D721Med (cell line): ENCODE measurements at regions not wholly inside any gene's neighbourhood (a gene's known extent, or its start where the extent isn't known, plus 50 kb on each side); places are given as distances from the start of the nearest gene placed in this dataset.

Experiments used
- DNase-seq: peaks from one replicate; pipeline ENCODE4 v3.0.0; 2011; ENCODE audit warnings: low spot score; ENCODE audit not compliant: insufficient read length
- FAIRE-seq: peaks from 2 replicates; lab custom pipeline; 2011; peaks lifted over from hg19 to GRCh38; lab: Jason Lieb, UNC
- TF ChIP-seq, protein P1 (sequence below): IDR thresholded peaks from 2 replicates; pipeline ENCODE4 v1.5.1; 2012; ENCODE audit warnings: mild to moderate bottlenecking, control low read depth; ENCODE audit not compliant: insufficient read depth; ENCODE audit errors: missing control alignments

DNA sequence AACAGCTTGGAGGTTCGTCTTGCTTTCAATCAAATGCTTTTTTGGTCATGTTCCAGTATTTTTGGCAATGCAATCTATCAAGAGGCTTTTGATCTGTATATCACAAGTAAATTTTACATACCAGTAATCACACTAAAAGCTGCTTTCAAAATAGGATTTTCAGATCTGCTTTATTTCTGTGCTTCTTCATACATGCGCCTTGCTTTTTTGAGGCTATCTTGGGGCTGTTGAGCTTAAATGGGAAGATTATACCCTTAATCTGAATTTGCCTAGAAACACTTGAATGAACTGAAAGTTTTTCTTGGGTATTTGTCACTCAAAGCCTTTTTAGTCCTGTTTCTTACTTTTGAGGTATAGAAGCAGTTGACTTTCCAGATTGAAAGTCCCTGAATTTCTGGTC, 62.1 kb upstream of the DCBLD2 start:
- DNase-seq (no peak), FAIRE-seq (no peak)
- TF ChIP-seq, protein P1, sequence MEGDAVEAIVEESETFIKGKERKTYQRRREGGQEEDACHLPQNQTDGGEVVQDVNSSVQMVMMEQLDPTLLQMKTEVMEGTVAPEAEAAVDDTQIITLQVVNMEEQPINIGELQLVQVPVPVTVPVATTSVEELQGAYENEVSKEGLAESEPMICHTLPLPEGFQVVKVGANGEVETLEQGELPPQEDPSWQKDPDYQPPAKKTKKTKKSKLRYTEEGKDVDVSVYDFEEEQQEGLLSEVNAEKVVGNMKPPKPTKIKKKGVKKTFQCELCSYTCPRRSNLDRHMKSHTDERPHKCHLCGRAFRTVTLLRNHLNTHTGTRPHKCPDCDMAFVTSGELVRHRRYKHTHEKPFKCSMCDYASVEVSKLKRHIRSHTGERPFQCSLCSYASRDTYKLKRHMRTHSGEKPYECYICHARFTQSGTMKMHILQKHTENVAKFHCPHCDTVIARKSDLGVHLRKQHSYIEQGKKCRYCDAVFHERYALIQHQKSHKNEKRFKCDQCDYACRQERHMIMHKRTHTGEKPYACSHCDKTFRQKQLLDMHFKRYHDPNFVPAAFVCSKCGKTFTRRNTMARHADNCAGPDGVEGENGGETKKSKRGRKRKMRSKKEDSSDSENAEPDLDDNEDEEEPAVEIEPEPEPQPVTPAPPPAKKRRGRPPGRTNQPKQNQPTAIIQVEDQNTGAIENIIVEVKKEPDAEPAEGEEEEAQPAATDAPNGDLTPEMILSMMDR = no peak

DNA sequence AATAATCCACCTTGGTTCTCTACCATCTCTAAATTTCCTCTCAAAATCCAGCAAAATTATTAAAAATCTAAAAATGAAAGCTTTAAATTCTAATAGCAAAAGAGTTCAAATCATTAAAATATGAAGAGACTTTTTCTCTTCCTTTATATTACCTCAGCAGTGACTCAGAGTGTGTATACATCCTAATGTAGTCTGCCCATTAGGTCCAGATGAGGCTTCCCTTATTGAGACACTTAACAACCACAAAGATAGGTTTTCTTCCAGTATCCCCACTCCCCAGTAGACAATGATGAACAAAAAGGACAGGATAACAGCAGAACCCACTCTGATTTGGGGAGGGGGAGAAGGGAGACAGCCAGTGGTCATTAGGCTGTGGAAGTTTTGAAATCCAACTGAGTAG, 61.5 kb upstream of the DCBLD2 start:
- FAIRE-seq = no peak
- no peak for DNase-seq
- TF ChIP-seq, protein P1 = no peak

DNA sequence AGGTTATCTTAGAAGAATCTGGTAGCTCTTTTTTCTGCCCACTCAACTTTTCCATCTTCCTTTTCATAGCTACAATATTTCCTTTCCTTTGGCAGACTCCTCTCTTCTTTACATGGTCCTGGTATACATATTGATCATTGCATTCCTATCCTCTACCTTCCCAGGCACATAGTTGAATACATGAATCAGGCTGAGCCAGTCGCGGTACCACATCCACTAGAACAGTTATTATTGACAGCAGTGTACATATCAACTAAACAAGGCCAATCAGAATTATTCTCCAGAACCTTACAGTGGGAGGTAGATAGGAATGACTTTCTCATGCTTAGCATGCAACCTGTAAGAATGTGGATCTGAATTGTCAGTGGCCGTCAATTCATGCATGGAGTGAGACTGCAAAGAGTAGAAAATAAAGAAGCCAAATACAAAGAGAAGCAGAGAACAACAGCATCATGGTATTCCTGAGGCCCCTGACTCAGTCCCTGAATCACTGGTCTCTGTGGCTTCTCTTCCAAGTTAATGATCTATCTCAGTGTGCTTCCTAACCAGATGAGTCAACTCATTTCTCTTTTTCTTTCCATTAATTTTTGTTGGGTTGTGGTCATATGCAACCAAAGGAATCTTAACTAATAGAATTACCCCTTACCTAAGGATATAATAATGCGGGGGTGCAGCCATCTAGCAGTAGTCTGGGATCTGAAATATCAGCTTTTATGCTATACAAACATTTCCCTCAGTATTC, 60.9 kb upstream of the DCBLD2 start:
- TF ChIP-seq, protein P1 = no peak
- FAIRE-seq (no peak), DNase-seq (no peak)

DNA sequence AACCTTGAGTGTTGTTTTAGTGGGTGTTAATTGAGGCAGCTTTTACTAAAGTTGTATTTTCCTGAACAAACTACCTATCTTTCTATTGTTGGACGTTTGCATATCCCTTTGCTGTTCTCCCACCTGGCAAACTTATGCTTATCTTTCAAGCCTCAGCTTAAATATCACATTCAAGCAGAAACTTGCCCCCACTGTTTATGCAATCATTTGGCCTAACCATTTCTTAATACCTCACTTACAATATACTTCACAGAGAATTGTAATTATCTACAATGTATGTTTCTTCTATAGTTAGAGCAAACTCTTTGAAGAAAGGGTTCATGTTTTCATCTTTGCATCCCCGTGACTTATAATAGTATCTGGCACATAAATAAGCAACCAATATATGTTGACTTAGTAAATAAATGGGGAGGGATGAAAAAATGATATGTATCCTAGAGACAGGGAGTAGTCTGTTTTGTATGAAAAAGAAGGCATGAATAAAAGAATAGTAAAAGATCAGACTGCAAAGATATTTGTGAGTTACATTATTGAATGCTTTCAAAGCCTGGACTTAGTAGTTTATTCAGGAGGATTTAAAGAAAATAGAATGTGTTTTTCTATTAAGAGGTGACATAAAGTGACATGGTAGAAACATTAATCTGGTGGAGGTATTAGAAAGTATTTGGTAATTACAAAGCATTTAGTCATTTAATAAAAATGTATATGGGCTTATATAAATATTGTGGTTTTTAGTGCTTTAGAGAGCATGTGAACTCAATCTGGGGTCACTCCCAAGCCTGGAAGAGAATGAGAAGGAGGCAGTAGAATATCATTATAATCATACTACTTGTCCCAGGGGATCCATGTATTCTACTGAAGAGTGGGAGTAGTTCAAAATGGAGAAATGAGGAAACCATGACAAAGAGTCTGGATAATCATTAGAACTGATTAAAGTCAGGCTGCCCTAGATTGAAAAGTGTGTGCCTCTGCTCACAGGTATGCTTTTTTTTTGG, 60.0 kb upstream of the DCBLD2 start:
- TF ChIP-seq, protein P1 = no peak
- DNase-seq (no peak), FAIRE-seq (no peak)

DNA sequence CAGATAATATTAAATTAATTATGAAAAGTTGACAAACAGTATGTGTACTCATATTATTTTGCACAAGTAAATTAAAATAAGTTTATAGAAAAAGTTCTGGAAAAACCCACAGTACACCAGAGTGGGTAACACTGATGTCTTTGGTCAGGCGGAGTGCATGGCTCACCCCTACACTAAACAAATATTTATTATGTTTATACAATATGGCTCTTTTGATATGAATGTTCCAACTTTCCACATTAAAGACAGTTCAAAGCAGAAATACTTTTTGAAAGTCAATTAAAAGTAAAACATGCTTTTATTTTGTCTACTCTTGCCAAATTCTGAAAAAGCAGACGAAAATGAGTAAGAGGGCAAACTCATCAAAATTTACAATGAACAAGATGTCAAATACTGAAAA, 56.2 kb upstream of the DCBLD2 start:
- FAIRE-seq (no peak), DNase-seq (no peak)
- TF ChIP-seq, protein P1 = no peak

DNA sequence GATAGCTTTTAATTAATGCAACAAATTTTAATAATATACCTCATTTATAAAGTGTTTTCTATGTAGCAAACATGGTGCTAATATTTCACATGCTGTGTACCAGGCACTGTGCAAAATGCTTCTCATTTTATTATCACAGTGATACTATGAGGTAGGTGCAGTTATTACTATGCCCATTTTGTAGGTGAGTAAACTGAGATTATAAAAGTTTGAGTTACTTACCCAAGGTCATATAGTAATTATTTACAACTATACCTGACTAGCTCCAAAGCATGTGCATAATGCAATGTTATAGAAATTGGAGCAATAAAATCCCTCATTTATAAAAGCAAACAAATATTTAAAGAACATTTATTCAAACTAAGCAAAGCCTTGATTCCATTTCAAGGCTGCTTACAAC, 54.5 kb upstream of the DCBLD2 start:
- TF ChIP-seq, protein P1 = no peak
- no peak for FAIRE-seq
- no peak for DNase-seq
